Stomach (tissue), 8 donors: ENCODE measurements at regions not wholly inside any gene's neighbourhood (a gene's known extent, or its start where the extent isn't known, plus 50 kb on each side); places are given as distances from the start of the nearest gene placed in this dataset.

ENCODE experiments used
- DNase-seq, 2 donors: peaks; one replicate each; pipeline versions ENCODE4 v3.0.0 to v3.0.0-alpha.2; 2013 to 2019
- H3K27ac ChIP-seq, 5 donors: fragments of 200-600 bp in 4 of 5; sonication (generic) in 4 of 5; one replicate each; pipeline ENCODE4 v1.5.1; 2013 to 2019; ENCODE audit warnings: mild to moderate bottlenecking in 1 of 5, moderate library complexity in 1 of 5
- H3K27me3 ChIP-seq, 3 donors: fragments of 200-600 bp; sonication (generic); one replicate each; pipeline ENCODE4 v1.5.1; 2017 to 2019; ENCODE audit warnings: mixed run types in 1 of 3
- H3K36me3 ChIP-seq, 4 donors: fragments of 200-600 bp; sonication (generic); 1 replicate in 3 of 4; 2 replicates in 1 of 4; pipeline ENCODE4 v1.5.1; 2016 to 2019
- H3K4me1 ChIP-seq, 4 donors: fragments of 200-600 bp; sonication (generic); one replicate each; pipeline ENCODE4 v1.5.1; 2016 to 2019
- H3K4me3 ChIP-seq, 4 donors: fragments of 200-600 bp; sonication (generic) in 3 of 4; one replicate each; pipeline ENCODE4 v1.5.1; 2016 to 2019; ENCODE audit warnings: mild to moderate bottlenecking in 1 of 4
- H3K9me3 ChIP-seq, 4 donors: fragments of 200-600 bp; sonication (generic); one replicate each; pipeline ENCODE4 v1.5.1; 2016 to 2019
- CTCF ChIP-seq, 7 experiments: fragments of 450-650 bp in 4 of 7; fragments of 200-600 bp in 3 of 7; sonication (generic) in 3 of 7; IDR thresholded peaks; one replicate each; pipeline ENCODE4 v1.5.1; 2016 to 2019; ENCODE audit warnings: antibody characterized with exemption in 7 of 7, control low read depth in 2 of 7, mild to moderate bottlenecking in 1 of 7
- EP300 ChIP-seq: sonication (generic); formaldehyde crosslinking; IDR thresholded peaks from one replicate; pipeline ENCODE4 v1.6.1; 2017; ENCODE audit warnings: antibody characterized with exemption
- POLR2A ChIP-seq, 4 donors: fragments of 450-650 bp; IDR thresholded peaks; one replicate each; pipeline ENCODE4 v1.6.1; 2016; ENCODE audit warnings: antibody characterized with exemption in 4 of 4, control low read depth in 2 of 4, mild to moderate bottlenecking in 1 of 4, moderate library complexity in 1 of 4
- POLR2AphosphoS5 ChIP-seq, 3 donors: sonication (generic); formaldehyde crosslinking; IDR thresholded peaks; one replicate each; pipeline ENCODE4 v1.6.1; 2016; ENCODE audit warnings: antibody characterized with exemption in 3 of 3
- WGBS, 5 donors: extraction: QIAGEN DNeasy Blood & Tissue Kit in 3 of 5; methylation state at CpG; one replicate each; pipeline versions ENCODE4 v1.1.5 to v1.1.7; 2013 to 2018; 5-methylcytosine and 5-hydroxymethylcytosine counted together
- intact Hi-C: fragments of 100-400 bp; cut with DNase I; formaldehyde crosslinking; loops from one replicate; pipeline ENCODE4 v1.15.1; 2023; ENCODE audit warnings: low total_unique reads
- donor health status: healthy with polysubstance abuse.
- donor health status: Bipolar disorder and iron deficiency.
- donor health status: healthy.

- intact Hi-C loops: no loop called here
- no peaks in the 10 kb centered on the region for H3K27me3 ChIP-seq
- H3K9me3 ChIP-seq: peaks cover 0 to 6% (median 0%) of the 10 kb centered on the region in 4 donors
- 19 to 50% (median 36%) methylated on average over 2 of the region's 2 CpGs for WGBS, 5 donors
- no peak overlapping the region for H3K27ac ChIP-seq
- no peak overlapping the region for H3K4me3 ChIP-seq
- no peaks in the 10 kb centered on the region for H3K36me3 ChIP-seq
- no peak for TF ChIP-seq CTCF (IDR thresholded peaks at IDR 0.05)
- peaks cover 0 to 13% (median 0%) of the 10 kb centered on the region in 4 donors for H3K4me1 ChIP-seq
- no peak for DNase-seq
These were observed 1328.7 kb downstream of the ADGRL3 start for GRCh38 chr4:62528874-62529273.

- intact Hi-C loops: no loop called here
- 87 to 92% (median 91%) methylated on average over 12 of the region's 12 CpGs for WGBS, 5 donors
These were observed 1326.5 kb downstream of the ADGRL3 start for GRCh38 chr4:62526671-62527070.

GRCh38 chr4:62523256-62523655 is 1323.1 kb downstream of the ADGRL3 start:
- Histone ChIP-seq H3K27ac (no peak overlapping the region), H3K9me3 (peaks cover 0 to 6% (median 0%) of the 10 kb centered on the region in 4 donors), H3K36me3 (no peaks in the 10 kb centered on the region), H3K4me1 (peaks cover 0 to 2% (median 0%) of the 10 kb centered on the region in 4 donors), H3K4me3 (no peak overlapping the region), H3K27me3 (no peaks in the 10 kb centered on the region)
- TF ChIP-seq POLR2A (IDR thresholded peaks at IDR 0.05) (no peak), EP300 (no peak), CTCF (IDR thresholded peaks at IDR 0.05) (no peak), POLR2AphosphoS5 (IDR thresholded peaks at IDR 0.05) (no peak)
- intact Hi-C loops: no loop called here
- no peak for DNase-seq

More at GRCh38 chr4:62526671-62527070, 1326.5 kb downstream of the ADGRL3 start:
- H3K4me3 ChIP-seq: no peak overlapping the region
- H3K9me3 ChIP-seq: peaks cover 0 to 6% (median 0%) of the 10 kb centered on the region in 4 donors
- H3K27ac ChIP-seq: no peak overlapping the region
- no peak for DNase-seq
- H3K4me1 ChIP-seq: peaks cover 0 to 13% (median 0%) of the 10 kb centered on the region in 4 donors
- H3K36me3 ChIP-seq: no peaks in the 10 kb centered on the region
- H3K27me3 ChIP-seq: no peaks in the 10 kb centered on the region
- no peak for TF ChIP-seq POLR2A (IDR thresholded peaks at IDR 0.05)
- no peak for TF ChIP-seq EP300

GRCh38 chr4:62522273-62522672 is 1322.1 kb downstream of the ADGRL3 start:
- Histone ChIP-seq H3K27ac (no peak overlapping the region), H3K4me3 (no peak overlapping the region), H3K4me1 (no peaks in the 10 kb centered on the region), H3K9me3 (peaks cover 0 to 6% (median 0%) of the 10 kb centered on the region in 4 donors), H3K36me3 (no peaks in the 10 kb centered on the region), H3K27me3 (no peaks in the 10 kb centered on the region)
- TF ChIP-seq POLR2A (IDR thresholded peaks at IDR 0.05) (no peak), EP300 (no peak), POLR2AphosphoS5 (IDR thresholded peaks at IDR 0.05) (no peak)
- intact Hi-C loops: no loop called here
- WGBS, 5 donors: 87 to 93% (median 90%) methylated on average over 11 of the region's 11 CpGs
- no peak for DNase-seq

- TF ChIP-seq POLR2A (IDR thresholded peaks at IDR 0.05) (no peak), EP300 (no peak), POLR2AphosphoS5 (IDR thresholded peaks at IDR 0.05) (no peak), CTCF (IDR thresholded peaks at IDR 0.05) (no peak)
- 25 to 48% (median 31%) methylated on average over 1 of the region's 1 CpG for WGBS, 5 donors
- H3K27ac ChIP-seq: no peak overlapping the region
- no peaks in the 10 kb centered on the region for H3K36me3 ChIP-seq
- intact Hi-C loops: no loop called here
- H3K27me3 ChIP-seq: no peaks in the 10 kb centered on the region
- no peak overlapping the region for H3K4me3 ChIP-seq
- DNase-seq: peak in 1 of 2 donors; percentile 4
- no peaks in the 10 kb centered on the region for H3K9me3 ChIP-seq
- no peaks in the 10 kb centered on the region for H3K4me1 ChIP-seq
These were observed 1317.6 kb downstream of the ADGRL3 start for GRCh38 chr4:62517716-62518115.
